Fibroblast of skin of left biceps (primary cell): ENCODE measurements at regions not wholly inside any gene's neighbourhood (a gene's known extent, or its start where the extent isn't known, plus 50 kb on each side); places are given as distances from the start of the nearest gene placed in this dataset.

Experiments used
- DNase-seq, 2 experiments: peaks; one replicate each; pipeline ENCODE4 v3.0.0-alpha.2; 2013; ENCODE audit warnings: low read depth in 2 of 2

- no peak for DNase-seq
Measured at GRCh38 chr2:72004201-72004915, 143.3 kb downstream of the CYP26B1 start.

- no peak for DNase-seq
Measured at GRCh38 chr2:72003796-72004195, 143.9 kb downstream of the CYP26B1 start.

GRCh38 chr2:72003124-72003523 is 144.5 kb downstream of the CYP26B1 start:
- no peak for DNase-seq

- DNase-seq: no peak
Measured at GRCh38 chr2:72001937-72002690, 145.5 kb downstream of the CYP26B1 start.

GRCh38 chr2:72000110-72000509 is 147.6 kb downstream of the CYP26B1 start:
- no peak for DNase-seq

GRCh38 chr2:71999580-71999979 is 148.1 kb downstream of the CYP26B1 start:
- DNase-seq: no peak

- DNase-seq: no peak
Measured at GRCh38 chr2:71997843-71998242, 149.8 kb downstream of the CYP26B1 start.

- DNase-seq: peak; percentile 8 to 12
Measured at GRCh38 chr2:71995067-71995665, 152.5 kb downstream of the CYP26B1 start.

GRCh38 chr2:71992036-71992435 is 155.6 kb downstream of the CYP26B1 start:
- DNase-seq: no peak

GRCh38 chr2:71991397-71991796 is 156.3 kb downstream of the CYP26B1 start:
- no peak for DNase-seq

- no peak for DNase-seq
Measured at GRCh38 chr2:71990826-71991225, 156.8 kb downstream of the CYP26B1 start.

GRCh38 chr2:71990122-71990521 is 157.5 kb downstream of the CYP26B1 start:
- DNase-seq: no peak

- no peak for DNase-seq
Measured at GRCh38 chr2:71989671-71990070, 158.0 kb downstream of the CYP26B1 start.

- no peak for DNase-seq
Measured at GRCh38 chr2:71988170-71988569, 159.5 kb downstream of the CYP26B1 start.

- no peak for DNase-seq
Measured at GRCh38 chr2:71976685-71977084, 171.0 kb downstream of the CYP26B1 start.

GRCh38 chr2:71974846-71975245 is 172.8 kb downstream of the CYP26B1 start:
- DNase-seq: no peak

- no peak for DNase-seq
Measured at GRCh38 chr2:71971493-71971892, 176.2 kb downstream of the CYP26B1 start.

- DNase-seq: no peak
Measured at GRCh38 chr2:71965530-71965929, 182.1 kb downstream of the CYP26B1 start.

- peak in 1 of 2 experiments; percentile 11 for DNase-seq
Measured at GRCh38 chr2:71962911-71963694, 184.6 kb downstream of the CYP26B1 start.

GRCh38 chr2:71962350-71962749 is 185.3 kb downstream of the CYP26B1 start:
- DNase-seq: no peak

GRCh38 chr2:71961289-71962027 is 186.2 kb downstream of the CYP26B1 start:
- DNase-seq: no peak
